Duodenal mucosa (tissue), 2 donors: ENCODE measurements at regions not wholly inside any gene's neighbourhood (a gene's known extent, or its start where the extent isn't known, plus 50 kb on each side); places are given as distances from the start of the nearest gene placed in this dataset.
"Not testable (repeated sequence)": the region's sequence is repeated elsewhere in the genome, so short reads cannot be mapped to it uniquely, and the experiment has no call there.

Source experiments
- H3K27ac ChIP-seq: one replicate; pipeline ENCODE4 v1.7.0; 2013; ENCODE audit warnings: low read depth, low read length
- H3K27me3 ChIP-seq, 2 donors: one replicate each; pipeline ENCODE4 v1.7.0; 2013; ENCODE audit warnings: low read length in 2 of 2, control low read depth in 1 of 2; ENCODE audit not compliant: insufficient read depth in 2 of 2, control insufficient read depth in 1 of 2
- H3K36me3 ChIP-seq, 2 donors: one replicate each; pipeline ENCODE4 v1.7.0; 2013; ENCODE audit warnings: low read length in 2 of 2, control low read depth in 1 of 2; ENCODE audit not compliant: insufficient read depth in 2 of 2, control insufficient read depth in 1 of 2
- H3K4me1 ChIP-seq, 2 donors: one replicate each; pipeline ENCODE4 v1.7.0; 2013; ENCODE audit warnings: low read length in 2 of 2, control low read depth in 1 of 2; ENCODE audit not compliant: insufficient read depth in 2 of 2, control insufficient read depth in 1 of 2
- H3K4me3 ChIP-seq, 2 donors: one replicate each; pipeline ENCODE4 v1.7.0; 2013; ENCODE audit warnings: low read length in 2 of 2, low read depth in 1 of 2
- H3K9ac ChIP-seq, 2 donors: one replicate each; pipeline ENCODE4 v1.7.0; 2013; ENCODE audit warnings: low read length in 2 of 2, low read depth in 1 of 2
- H3K9me3 ChIP-seq, 2 donors: one replicate each; pipeline ENCODE4 v1.7.0; 2013; ENCODE audit warnings: low read length in 2 of 2, control low read depth in 1 of 2; ENCODE audit not compliant: control insufficient read depth in 1 of 2

DNA sequence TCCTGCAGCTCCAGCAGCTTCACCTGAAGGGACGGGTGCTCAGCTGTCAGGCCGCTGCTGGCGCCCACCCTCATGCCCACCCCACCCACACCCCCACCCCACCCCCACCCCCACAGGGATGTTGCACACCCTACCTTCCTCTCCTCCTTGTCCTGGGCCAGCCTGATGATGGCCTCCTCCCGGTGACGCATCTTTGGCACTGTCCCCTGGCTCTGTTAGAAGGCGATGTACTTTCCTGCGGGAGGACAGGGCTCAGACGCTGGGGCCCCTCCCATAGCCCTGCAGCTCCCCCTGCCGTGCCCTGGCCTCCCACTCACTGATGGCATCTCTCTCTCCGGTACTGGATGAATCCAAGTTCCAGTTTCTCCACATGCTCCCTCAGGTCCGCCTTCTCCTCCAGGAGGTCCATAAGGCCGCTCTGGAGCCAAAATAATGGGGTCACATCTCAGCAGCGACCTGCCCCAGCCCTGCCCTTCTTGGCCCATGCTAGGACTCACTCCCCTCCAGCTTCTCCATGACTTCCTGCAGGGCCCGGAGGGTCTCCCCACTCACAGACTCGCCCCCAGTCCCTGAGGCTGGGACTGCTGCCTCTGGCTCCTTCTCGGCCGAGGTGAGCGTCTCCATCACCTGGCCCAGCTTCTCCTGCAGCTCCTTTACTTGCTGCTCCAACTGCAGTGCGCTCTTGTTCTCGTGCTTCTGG, 55.2 kb downstream of the GOLGA8B start:
- not testable (repeated sequence) for H3K27ac ChIP-seq, H3K9ac ChIP-seq, H3K36me3 ChIP-seq, H3K4me3 ChIP-seq, H3K4me1 ChIP-seq, H3K27me3 ChIP-seq, H3K9me3 ChIP-seq

DNA sequence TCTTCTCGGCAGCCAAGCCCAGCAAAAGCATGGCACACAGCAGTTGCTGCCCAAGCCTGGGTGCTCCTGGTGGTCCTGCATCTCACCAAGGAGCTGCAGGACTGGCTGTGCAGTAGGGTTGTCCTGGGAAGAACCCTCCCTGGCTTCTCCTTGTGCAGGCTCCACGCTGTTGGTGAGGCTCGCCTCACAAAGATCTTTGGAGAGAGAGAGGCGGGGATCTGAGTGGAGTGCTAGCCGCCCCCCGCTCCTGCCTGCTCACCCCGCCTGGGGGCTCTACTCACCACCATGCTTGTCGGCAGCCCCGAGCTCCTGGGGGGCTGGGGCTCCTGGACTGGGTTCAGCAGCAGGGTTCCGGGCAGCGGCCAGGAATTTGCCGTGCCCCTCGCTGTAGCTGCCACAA, 55.8 kb downstream of the GOLGA8B start:
- not testable (repeated sequence) for H3K4me3 ChIP-seq, H3K36me3 ChIP-seq, H3K27me3 ChIP-seq, H3K9me3 ChIP-seq, H3K9ac ChIP-seq, H3K4me1 ChIP-seq, H3K27ac ChIP-seq

DNA sequence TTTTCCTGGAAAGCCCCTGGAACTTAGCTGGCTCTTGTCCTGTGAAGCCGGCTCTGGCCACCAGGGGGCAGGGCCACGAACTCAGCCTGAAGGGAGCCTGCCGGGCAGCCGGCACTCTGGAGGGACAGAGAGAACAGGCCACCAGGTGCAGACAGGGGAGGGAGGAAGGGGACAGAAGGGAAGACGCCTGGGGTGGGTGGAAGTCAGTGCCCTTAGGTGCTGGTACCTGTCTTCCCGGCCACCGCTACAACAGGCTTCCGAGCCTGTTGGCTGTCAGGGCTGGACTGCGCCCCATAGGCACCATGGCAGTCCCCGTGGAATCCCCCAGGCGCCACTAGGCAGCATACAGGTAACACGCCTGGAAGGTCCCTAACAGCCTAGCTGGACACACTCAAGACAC, 59.6 kb downstream of the GOLGA8B start:
- not testable (repeated sequence) for H3K9me3 ChIP-seq, H3K4me1 ChIP-seq, H3K9ac ChIP-seq, H3K36me3 ChIP-seq, H3K4me3 ChIP-seq, H3K27me3 ChIP-seq, H3K27ac ChIP-seq

DNA sequence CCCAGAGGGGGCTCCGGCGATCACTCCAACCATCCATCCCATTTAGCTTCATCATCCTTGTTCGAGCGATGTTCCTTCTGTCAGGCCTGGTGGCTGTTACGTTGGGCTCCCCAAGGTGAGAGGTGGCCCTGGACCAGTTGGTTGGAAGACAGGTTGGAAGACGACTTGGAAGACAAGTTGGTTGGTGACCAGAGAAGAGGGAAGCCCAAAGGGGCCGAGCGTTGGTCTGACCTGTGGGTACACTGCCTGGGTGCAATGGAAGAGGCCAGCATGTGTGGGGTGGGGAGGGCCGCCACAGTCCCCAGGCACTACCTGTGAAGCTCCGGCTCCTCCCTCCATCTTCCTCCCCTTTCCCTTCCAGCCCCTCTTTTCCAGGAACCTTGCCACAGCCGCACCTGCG, 60.9 kb downstream of the GOLGA8B start:
- H3K9me3 ChIP-seq, H3K9ac ChIP-seq, H3K4me3 ChIP-seq, H3K27ac ChIP-seq, H3K36me3 ChIP-seq, H3K27me3 ChIP-seq, H3K4me1 ChIP-seq: not testable (repeated sequence)

DNA sequence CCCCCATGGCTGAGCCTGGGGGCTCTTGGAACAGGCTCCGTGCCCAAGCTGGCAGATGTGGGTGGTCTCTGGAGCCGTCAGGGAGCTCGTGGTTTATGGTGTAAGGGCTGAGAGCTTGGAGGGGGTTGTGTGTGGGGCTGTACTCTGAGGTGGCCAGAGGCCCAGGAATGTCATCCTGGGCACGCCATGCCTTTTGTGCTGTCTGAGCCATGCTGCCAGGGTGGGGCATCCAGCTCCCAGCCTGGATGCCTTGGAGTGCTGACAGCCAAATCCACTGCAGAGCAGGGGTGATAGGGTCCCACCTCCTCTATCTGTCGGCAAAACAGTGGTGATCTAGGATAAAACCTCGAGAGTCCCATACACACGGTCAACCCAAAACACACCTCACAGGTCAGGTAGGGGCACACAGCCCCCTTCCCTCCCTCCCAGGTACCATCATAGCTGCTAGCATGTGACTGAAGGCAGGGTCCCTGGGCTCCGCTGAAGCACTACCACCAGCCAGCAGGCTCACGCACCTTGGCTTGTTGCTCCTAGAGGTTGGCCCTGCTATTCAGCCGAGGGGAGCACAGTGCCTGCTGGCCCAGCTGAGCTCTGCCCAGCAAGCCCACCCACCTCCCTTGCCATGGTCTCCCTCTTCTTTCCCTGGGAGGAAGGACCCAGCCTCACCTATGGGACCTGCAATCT, 61.5 kb downstream of the GOLGA8B start:
- H3K36me3 ChIP-seq, H3K27me3 ChIP-seq, H3K9ac ChIP-seq: not testable (repeated sequence)

DNA sequence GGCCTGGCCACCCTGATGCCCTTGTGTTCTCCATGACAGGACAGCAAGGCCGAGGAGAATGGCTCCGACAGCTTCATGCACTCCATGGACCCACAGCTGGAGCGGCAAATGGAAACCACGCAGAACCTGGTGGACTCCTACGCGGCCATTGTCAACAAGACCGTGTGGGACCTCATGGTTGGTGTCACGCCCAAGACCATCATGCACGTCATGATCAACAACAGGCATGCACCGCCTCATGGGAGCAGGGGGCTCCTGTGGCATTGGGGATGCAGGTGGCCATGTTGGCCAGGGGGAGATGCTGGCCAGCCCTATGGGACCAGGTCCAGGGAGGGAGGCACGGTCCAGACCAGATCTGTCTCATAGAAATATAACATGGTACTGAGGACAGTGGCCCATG, 62.9 kb downstream of the GOLGA8B start:
- H3K4me1 ChIP-seq, result no peaks in the 10 kb centered on the region
- peaks cover 0 to 2% of the 10 kb centered on the region in 2 donors for H3K27me3 ChIP-seq
- no peaks in the 10 kb centered on the region for H3K36me3 ChIP-seq
- no peak overlapping the region for H3K9ac ChIP-seq
- H3K9me3 ChIP-seq, result no peaks in the 10 kb centered on the region
- no peak overlapping the region for H3K4me3 ChIP-seq
- no peak overlapping the region for H3K27ac ChIP-seq

More for the DNA sequence above, 61.5 kb downstream of the GOLGA8B start:
- H3K4me1 ChIP-seq, H3K9me3 ChIP-seq, H3K4me3 ChIP-seq, H3K27ac ChIP-seq: not testable (repeated sequence)

DNA sequence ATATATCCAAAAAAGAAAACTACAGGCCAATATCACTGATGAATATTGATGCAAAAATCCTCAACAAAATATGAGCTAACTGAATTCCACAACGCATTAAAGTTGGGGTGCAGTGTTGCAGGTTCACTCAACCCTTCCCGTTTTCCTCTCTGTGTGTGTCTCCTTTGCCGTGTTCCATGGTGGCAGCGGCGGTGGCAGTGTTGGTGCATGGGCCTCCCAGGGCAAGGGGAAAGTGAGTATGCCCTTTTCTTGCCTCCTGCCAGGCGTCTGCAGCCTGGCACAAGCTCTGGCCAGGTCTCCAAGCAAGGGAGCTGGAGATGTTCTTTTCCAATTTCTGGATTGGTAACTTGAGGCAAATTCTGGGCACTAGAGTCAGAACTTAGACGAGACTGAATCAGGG, 63.4 kb downstream of the GOLGA8B start:
- not testable (repeated sequence) for H3K9me3 ChIP-seq, H3K9ac ChIP-seq, H3K36me3 ChIP-seq, H3K27me3 ChIP-seq, H3K4me3 ChIP-seq, H3K27ac ChIP-seq, H3K4me1 ChIP-seq

DNA sequence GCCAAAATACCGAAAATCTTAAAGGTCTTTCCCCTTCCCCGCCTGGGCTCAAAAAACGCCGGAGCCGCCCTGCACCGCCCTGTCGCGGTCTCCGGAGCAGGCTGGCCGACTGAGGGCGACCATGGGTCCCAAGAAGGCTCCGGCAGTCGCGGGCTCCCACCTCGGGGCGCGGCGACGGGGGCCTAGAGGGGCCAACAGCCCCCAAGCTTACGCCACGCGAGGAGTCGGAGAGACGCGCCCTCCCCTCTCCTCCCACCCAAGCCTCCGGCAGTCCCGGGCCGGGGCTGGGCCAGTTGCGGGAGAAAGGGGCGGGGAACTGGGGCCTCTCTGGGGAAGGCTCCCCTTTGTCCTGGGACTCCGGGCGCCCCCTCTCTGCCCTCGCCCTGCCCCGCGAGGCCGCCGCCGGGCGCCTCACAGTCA, 69.2 kb downstream of the GOLGA8B start:
- peak overlapping the region in 1 of 2 donors; percentile 10 for H3K9ac ChIP-seq
- H3K4me1 ChIP-seq, result no peaks in the 10 kb centered on the region
- no peaks in the 10 kb centered on the region for H3K9me3 ChIP-seq
- H3K36me3 ChIP-seq, result no peaks in the 10 kb centered on the region
- H3K4me3 ChIP-seq, result peak overlapping the region; percentile 56 to 68
- peaks cover 9 to 22% of the 10 kb centered on the region in 2 donors for H3K27me3 ChIP-seq
- no peak overlapping the region for H3K27ac ChIP-seq

DNA sequence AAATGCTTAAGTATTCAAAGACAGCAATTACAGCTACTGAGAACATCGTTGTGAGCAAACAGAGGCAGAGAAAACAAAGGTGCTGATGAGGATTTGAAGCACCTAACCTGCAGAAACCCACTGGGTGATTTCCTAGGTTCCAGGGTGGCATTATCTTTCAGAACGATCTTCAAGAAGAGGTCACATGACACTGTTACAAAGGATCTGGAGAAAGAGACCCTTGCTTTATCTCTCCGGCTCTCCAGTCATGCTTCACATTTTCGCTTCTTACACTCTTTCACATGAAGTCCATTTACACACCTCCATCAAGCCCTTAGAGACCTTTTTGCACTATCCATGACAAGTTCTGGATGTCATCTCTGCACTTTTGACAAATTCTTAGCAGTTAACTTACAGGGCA, 70.8 kb downstream of the GOLGA8B start:
- Histone ChIP-seq H3K27ac (no peak overlapping the region), H3K36me3 (no peaks in the 10 kb centered on the region), H3K27me3 (peaks cover 9 to 22% of the 10 kb centered on the region in 2 donors), H3K4me1 (no peaks in the 10 kb centered on the region), H3K9me3 (no peaks in the 10 kb centered on the region), H3K4me3 (no peak overlapping the region), H3K9ac (no peak overlapping the region)

DNA sequence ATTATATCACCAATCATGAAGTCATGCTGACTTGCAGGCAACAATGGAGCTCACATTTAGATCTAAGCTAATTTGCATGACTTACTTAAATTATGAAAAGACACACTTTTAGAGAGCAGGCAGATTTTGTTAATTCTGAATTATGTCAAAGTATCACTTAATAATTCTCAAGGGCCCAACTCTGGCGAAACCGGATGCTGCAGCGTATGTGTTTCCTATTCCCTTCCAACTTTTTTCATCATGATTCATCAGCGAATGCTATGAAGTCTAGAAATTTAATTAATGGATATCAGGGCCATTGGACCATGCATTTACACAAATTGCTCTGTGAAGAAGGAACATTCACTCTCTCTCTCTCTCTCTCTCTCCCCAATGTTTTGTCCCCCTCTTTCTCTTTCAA, 63.5 kb upstream of the GOLGA8A start:
- H3K4me1 ChIP-seq, result no peaks in the 10 kb centered on the region
- H3K27me3 ChIP-seq, result peaks cover 3 to 8% of the 10 kb centered on the region in 2 donors
- no peaks in the 10 kb centered on the region for H3K9me3 ChIP-seq
- H3K9ac ChIP-seq, result no peak overlapping the region
- no peak overlapping the region for H3K27ac ChIP-seq
- H3K36me3 ChIP-seq, result no peaks in the 10 kb centered on the region
- H3K4me3 ChIP-seq, result no peak overlapping the region
